Kidney (tissue), 13 donors: ENCODE measurements at regions not wholly inside any gene's neighbourhood (a gene's known extent, or its start where the extent isn't known, plus 50 kb on each side); places are given as distances from the start of the nearest gene placed in this dataset.

Source experiments
- DNase-seq, 5 donors: peaks; one replicate each; pipeline ENCODE4 v3.0.0-alpha.2; 2013 to 2020
- FAIRE-seq: peaks from 2 replicates; lab custom pipeline; 2012; peaks lifted over from hg19 to GRCh38; lab: Jason Lieb, UNC
- H3K27ac ChIP-seq, 2 donors: one replicate each; pipeline ENCODE4 v1.7.0; 2013; ENCODE audit warnings: low read depth in 2 of 2, low read length in 2 of 2, inconsistent platforms in 1 of 2
- H3K27me3 ChIP-seq: one replicate; pipeline ENCODE4 v1.7.1; 2013; ENCODE audit warnings: low read length, inconsistent platforms; ENCODE audit not compliant: control insufficient read depth, insufficient read depth
- H3K36me3 ChIP-seq, 3 donors: one replicate each; pipeline versions ENCODE4 v1.7.0 to v1.7.1; 2013; ENCODE audit warnings: low read length in 3 of 3, control low read depth in 1 of 3, inconsistent platforms in 1 of 3; ENCODE audit not compliant: insufficient read depth in 3 of 3, control insufficient read depth in 2 of 3
- H3K4me1 ChIP-seq, 3 donors: one replicate each; pipeline versions ENCODE4 v1.7.0 to v1.7.1; 2013; ENCODE audit warnings: low read length in 3 of 3, inconsistent platforms in 1 of 3, low read depth in 1 of 3; ENCODE audit not compliant: control insufficient read depth in 2 of 3, insufficient read depth in 2 of 3
- H3K4me3 ChIP-seq, 3 donors: one replicate each; pipeline versions ENCODE4 v1.7.0 to v1.8.1; 2013; ENCODE audit warnings: low read length in 3 of 3, control low read depth in 1 of 3, inconsistent platforms in 1 of 3
- H3K9ac ChIP-seq, 3 donors: one replicate each; pipeline versions ENCODE4 v1.7.0 to v1.7.1; 2013; ENCODE audit warnings: low read length in 3 of 3, control low read depth in 1 of 3, inconsistent platforms in 1 of 3
- H3K9me3 ChIP-seq, 3 donors: one replicate each; pipeline versions ENCODE4 v1.7.0 to v1.7.1; 2013; ENCODE audit warnings: low read length in 3 of 3, control low read depth in 1 of 3, inconsistent platforms in 1 of 3; ENCODE audit not compliant: control insufficient read depth in 2 of 3, insufficient read depth in 1 of 3
- CTCF ChIP-seq: IDR thresholded peaks from 3 replicates; pipeline ENCODE4 v1.5.1; 2012; ENCODE audit warnings: mild to moderate bottlenecking, moderate library complexity, borderline replicate concordance; ENCODE audit not compliant: insufficient read depth; ENCODE audit errors: extremely low read depth
- intact Hi-C: fragments of 100-400 bp; cut with DNase I; formaldehyde crosslinking; loops from one replicate; pipeline ENCODE4 v1.11.1; 2022
- donor health status: control.
- donor health status: control.
- donor health status: control.
- donor health status: control.
- donor health status: control.
- donor health status: DM: yes; HTN: yes; CAD: no.
- donor health status: Normal renal cell carcinoma (clear cell type).

GRCh38 chr2:18209934-18210639, 331.6 kb downstream of the KCNS3 start:
- FAIRE-seq: no peak
- no peak overlapping the region for H3K9ac ChIP-seq
- TF ChIP-seq CTCF: no peak
- H3K27ac ChIP-seq: no peak overlapping the region
- no peaks in the 10 kb centered on the region for H3K27me3 ChIP-seq
- intact Hi-C loops: no loop called here
- no peaks in the 10 kb centered on the region for H3K36me3 ChIP-seq
- no peak for DNase-seq
- no peak overlapping the region for H3K4me3 ChIP-seq
- H3K4me1 ChIP-seq: no peaks in the 10 kb centered on the region
- no peaks in the 10 kb centered on the region for H3K9me3 ChIP-seq

- intact Hi-C loops: no loop called here
- Histone ChIP-seq H3K36me3 (no peaks in the 10 kb centered on the region), H3K27ac (no peak overlapping the region), H3K4me3 (no peak overlapping the region), H3K27me3 (no peaks in the 10 kb centered on the region), H3K9me3 (no peaks in the 10 kb centered on the region), H3K9ac (no peak overlapping the region), H3K4me1 (no peaks in the 10 kb centered on the region)
- DNase-seq (no peak), FAIRE-seq (no peak)
- TF ChIP-seq CTCF: no peak
These were observed 330.5 kb downstream of the KCNS3 start for GRCh38 chr2:18208956-18209355.

- Histone ChIP-seq H3K36me3 (no peaks in the 10 kb centered on the region), H3K27me3 (no peaks in the 10 kb centered on the region), H3K9ac (no peak overlapping the region), H3K4me3 (no peak overlapping the region), H3K27ac (no peak overlapping the region), H3K9me3 (no peaks in the 10 kb centered on the region), H3K4me1 (no peaks in the 10 kb centered on the region)
- intact Hi-C loops: no loop called here
- DNase-seq: no peak
- FAIRE-seq: no peak
- no peak for TF ChIP-seq CTCF
These were observed 322.3 kb downstream of the KCNS3 start for GRCh38 chr2:18200771-18201170.

GRCh38 chr2:18198677-18199076, 320.2 kb downstream of the KCNS3 start:
- TF ChIP-seq CTCF: no peak
- DNase-seq (no peak), FAIRE-seq (no peak)
- no peak overlapping the region for H3K27ac ChIP-seq
- H3K36me3 ChIP-seq: no peaks in the 10 kb centered on the region
- intact Hi-C loops: no loop called here
- H3K4me3 ChIP-seq: no peak overlapping the region
- no peaks in the 10 kb centered on the region for H3K27me3 ChIP-seq
- H3K9ac ChIP-seq: no peak overlapping the region
- no peaks in the 10 kb centered on the region for H3K4me1 ChIP-seq
- H3K9me3 ChIP-seq: no peaks in the 10 kb centered on the region
